Activated CD4-positive, alpha-beta T cell treated with anti-CD3 and anti-CD28 coated beads, Interleukin-2, amount 10 ng/mL, durations not matched to agents 7 days and 5 days (primary cell): ENCODE measurements at regions not wholly inside any gene's neighbourhood (a gene's known extent, or its start where the extent isn't known, plus 50 kb on each side); places are given as distances from the start of the nearest gene placed in this dataset.
"Not testable (repeated sequence)": the region's sequence is repeated elsewhere in the genome, so short reads cannot be mapped to it uniquely, and the experiment has no call there.

ENCODE experiments used
- CTCF ChIA-PET: fragments of 350-600 bp; sonication (Branson Sonifier 250); formaldehyde crosslinking; loops from one replicate; lab custom pipeline; 2021; ENCODE audit warnings: antibody characterized with exemption; lab: Charles Lee
- POLR2A ChIA-PET: fragments of 350-600 bp; sonication (Branson Sonifier 250); formaldehyde crosslinking; loops from one replicate; lab custom pipeline; 2021; ENCODE audit warnings: antibody characterized with exemption; lab: Charles Lee
- DNase-seq: peaks from one replicate; pipeline ENCODE4 v3.0.0-alpha.2; 2020
- H3K27ac Mint-ChIP-seq: one replicate; pipeline ENCODE4 v1.8.0; 2021; ENCODE audit warnings: mild to moderate bottlenecking, moderate library complexity, mixed read lengths
- H3K27me3 Mint-ChIP-seq: one replicate; pipeline ENCODE4 v1.8.0; 2021; ENCODE audit warnings: mixed read lengths
- H3K36me3 Mint-ChIP-seq: one replicate; pipeline ENCODE4 v1.8.0; 2021; ENCODE audit warnings: low read depth, mixed read lengths
- H3K4me1 Mint-ChIP-seq: one replicate; pipeline ENCODE4 v1.8.0; 2021; ENCODE audit warnings: mixed read lengths
- H3K4me3 Mint-ChIP-seq: one replicate; pipeline ENCODE4 v1.8.0; 2021; ENCODE audit warnings: mild to moderate bottlenecking, moderate library complexity, mixed read lengths
- H3K9me3 Mint-ChIP-seq: one replicate; pipeline ENCODE4 v1.8.0; 2021; ENCODE audit warnings: mixed read lengths

- H3K36me3 Mint-ChIP-seq, POLR2A ChIA-PET, DNase-seq, H3K27ac Mint-ChIP-seq, CTCF ChIA-PET, H3K9me3 Mint-ChIP-seq, H3K27me3 Mint-ChIP-seq, H3K4me3 Mint-ChIP-seq, H3K4me1 Mint-ChIP-seq: not testable (repeated sequence)
Measured at GRCh38 chr10:47605791-47606773, 82.6 kb upstream of the AGAP9 start.

- H3K4me1 Mint-ChIP-seq, H3K36me3 Mint-ChIP-seq, H3K27me3 Mint-ChIP-seq, H3K4me3 Mint-ChIP-seq, H3K9me3 Mint-ChIP-seq, CTCF ChIA-PET, H3K27ac Mint-ChIP-seq, POLR2A ChIA-PET, DNase-seq: not testable (repeated sequence)
Measured at GRCh38 chr10:47600604-47601003, 77.2 kb upstream of the AGAP9 start.

GRCh38 chr10:47600127-47600526 is 76.7 kb upstream of the AGAP9 start:
- DNase-seq, H3K4me1 Mint-ChIP-seq, H3K27ac Mint-ChIP-seq, H3K9me3 Mint-ChIP-seq, CTCF ChIA-PET, H3K4me3 Mint-ChIP-seq, POLR2A ChIA-PET, H3K27me3 Mint-ChIP-seq, H3K36me3 Mint-ChIP-seq: not testable (repeated sequence)

DNA sequence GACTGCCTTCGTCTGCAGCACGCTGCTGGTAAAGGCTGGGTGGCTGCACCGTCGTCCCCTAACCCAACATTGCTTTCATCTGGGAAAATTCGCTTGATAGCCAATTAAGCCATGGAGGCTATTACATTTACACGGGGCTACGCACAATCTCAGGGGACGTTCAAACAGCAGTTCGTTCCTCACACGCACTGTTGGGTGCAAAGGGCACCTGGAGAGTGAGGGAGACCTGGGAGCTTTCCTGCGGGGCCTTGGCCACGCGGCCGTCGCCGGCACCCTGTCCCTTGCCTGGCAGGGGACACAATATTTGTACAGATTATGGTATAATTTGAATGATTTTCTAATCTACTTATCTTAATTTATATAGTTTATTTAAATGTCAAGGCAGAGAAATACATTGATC is 76.2 kb upstream of the AGAP9 start:
- H3K36me3 Mint-ChIP-seq, H3K27me3 Mint-ChIP-seq, DNase-seq, POLR2A ChIA-PET, H3K27ac Mint-ChIP-seq, H3K4me3 Mint-ChIP-seq, CTCF ChIA-PET, H3K4me1 Mint-ChIP-seq, H3K9me3 Mint-ChIP-seq: not testable (repeated sequence)

- H3K36me3 Mint-ChIP-seq, H3K4me1 Mint-ChIP-seq, H3K27ac Mint-ChIP-seq, H3K9me3 Mint-ChIP-seq, DNase-seq, CTCF ChIA-PET, H3K4me3 Mint-ChIP-seq, POLR2A ChIA-PET, H3K27me3 Mint-ChIP-seq: not testable (repeated sequence)
Measured at GRCh38 chr10:47593805-47594204, 70.4 kb upstream of the AGAP9 start.

- DNase-seq, H3K4me1 Mint-ChIP-seq, CTCF ChIA-PET, H3K4me3 Mint-ChIP-seq, H3K36me3 Mint-ChIP-seq, H3K9me3 Mint-ChIP-seq, POLR2A ChIA-PET, H3K27ac Mint-ChIP-seq, H3K27me3 Mint-ChIP-seq: not testable (repeated sequence)
Measured at GRCh38 chr10:47593129-47593528, 69.7 kb upstream of the AGAP9 start.

DNA sequence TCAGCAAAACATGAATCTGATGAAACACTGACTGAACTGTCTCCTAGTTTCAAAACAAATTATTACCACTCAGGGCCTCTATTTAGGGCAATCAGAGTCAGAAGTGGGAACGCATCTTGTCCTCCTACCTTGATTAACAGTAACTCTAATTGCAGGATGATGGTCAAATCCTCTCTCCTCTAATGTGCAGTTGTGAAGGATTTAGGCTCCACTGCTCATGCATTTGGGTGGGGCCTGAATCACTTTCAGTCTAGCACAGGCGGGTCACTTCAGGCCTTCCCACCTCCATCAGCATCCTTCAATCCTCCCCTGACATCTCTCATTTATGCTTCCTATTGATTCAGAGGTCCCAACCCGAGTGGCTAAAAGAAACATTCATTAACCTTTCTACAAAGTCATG is 67.5 kb upstream of the AGAP9 start:
- H3K27ac Mint-ChIP-seq, H3K36me3 Mint-ChIP-seq, H3K4me3 Mint-ChIP-seq, DNase-seq, POLR2A ChIA-PET, H3K27me3 Mint-ChIP-seq, H3K4me1 Mint-ChIP-seq, CTCF ChIA-PET, H3K9me3 Mint-ChIP-seq: not testable (repeated sequence)

- CTCF ChIA-PET = interaction anchor here (0.6 kb wide), 1 partner anchor 102 kb away, joined by 3 read pairs; no protein-coding TSS in a partner anchor
- DNase-seq, H3K27me3 Mint-ChIP-seq, H3K4me1 Mint-ChIP-seq, POLR2A ChIA-PET, H3K27ac Mint-ChIP-seq, H3K9me3 Mint-ChIP-seq, H3K36me3 Mint-ChIP-seq, H3K4me3 Mint-ChIP-seq: not testable (repeated sequence)
Measured at GRCh38 chr10:47590534-47590933, 67.1 kb upstream of the AGAP9 start.

DNA sequence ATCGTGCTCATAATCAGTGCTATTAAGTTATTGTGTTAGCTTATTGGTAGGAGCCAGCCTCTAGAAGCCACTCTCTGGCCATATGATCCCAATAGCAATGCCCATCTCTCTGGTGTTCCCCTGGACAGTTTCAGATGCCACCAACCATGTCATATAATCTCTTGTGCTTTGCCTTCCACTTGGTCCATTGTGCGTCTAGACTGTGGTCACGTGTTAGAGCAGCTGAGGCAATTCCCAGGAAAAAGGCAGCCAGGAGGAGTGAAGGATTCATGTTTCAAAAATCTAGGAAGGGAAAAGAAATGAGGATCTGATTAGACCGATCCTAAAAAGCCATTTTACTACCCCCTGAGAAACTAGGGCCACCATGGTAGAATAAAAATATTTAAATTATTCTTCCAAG is 58.6 kb upstream of the AGAP9 start:
- DNase-seq, CTCF ChIA-PET, H3K9me3 Mint-ChIP-seq, H3K4me3 Mint-ChIP-seq, H3K4me1 Mint-ChIP-seq, H3K36me3 Mint-ChIP-seq, H3K27me3 Mint-ChIP-seq, POLR2A ChIA-PET, H3K27ac Mint-ChIP-seq: not testable (repeated sequence)

- POLR2A ChIA-PET, H3K36me3 Mint-ChIP-seq, H3K27ac Mint-ChIP-seq, H3K27me3 Mint-ChIP-seq, DNase-seq, CTCF ChIA-PET, H3K9me3 Mint-ChIP-seq, H3K4me3 Mint-ChIP-seq, H3K4me1 Mint-ChIP-seq: not testable (repeated sequence)
Measured at GRCh38 chr10:47580063-47580462, 56.6 kb upstream of the AGAP9 start.

- POLR2A ChIA-PET, H3K27me3 Mint-ChIP-seq, H3K4me3 Mint-ChIP-seq, DNase-seq, H3K27ac Mint-ChIP-seq, H3K4me1 Mint-ChIP-seq, CTCF ChIA-PET, H3K9me3 Mint-ChIP-seq, H3K36me3 Mint-ChIP-seq: not testable (repeated sequence)
Measured at GRCh38 chr10:47578547-47578946, 55.1 kb upstream of the AGAP9 start.
